Limb (tissue), 2 donors: ENCODE measurements at regions not wholly inside any gene's neighbourhood (a gene's known extent, or its start where the extent isn't known, plus 50 kb on each side); places are given as distances from the start of the nearest gene placed in this dataset.
A peak's percentile ranks its signal among the peaks of the same experiment; 100 is the strongest.
"Not testable (repeated sequence)": the region's sequence is repeated elsewhere in the genome, so short reads cannot be mapped to it uniquely, and the experiment has no call there.

Source experiments
- DNase-seq, 2 donors: peaks; one replicate each; pipeline ENCODE4 v3.0.0-alpha.2; 2016; ENCODE audit errors: extremely low spot score in 2 of 2

DNA sequence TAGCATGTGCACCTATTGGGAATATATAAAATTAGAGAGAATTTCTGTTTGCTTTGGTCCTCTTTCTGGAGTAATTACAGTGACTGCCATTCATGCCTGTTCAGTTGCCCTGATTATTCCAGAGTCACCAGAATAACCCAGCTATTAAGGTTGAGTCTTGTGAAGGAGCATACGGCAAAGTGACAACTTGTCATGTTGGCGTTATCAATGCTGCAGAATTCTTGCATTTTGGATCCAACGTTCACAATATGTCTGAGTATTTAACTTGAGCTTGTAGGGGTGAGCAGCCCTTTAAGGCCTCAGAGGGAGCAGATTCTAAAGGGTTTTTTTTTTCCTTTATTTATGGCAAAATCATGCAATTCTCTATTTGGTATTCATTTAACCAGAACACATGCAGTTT, 419.4 kb upstream of the MGMT start:
- DNase-seq, result no peak

GRCh38 chr10:129048513-129048912, 418.5 kb upstream of the MGMT start:
- DNase-seq, result no peak

GRCh38 chr10:129049501-129049900, 417.5 kb upstream of the MGMT start:
- DNase-seq, result no peak

- no peak for DNase-seq
Measured at GRCh38 chr10:129055225-129055624, 411.8 kb upstream of the MGMT start.

DNA sequence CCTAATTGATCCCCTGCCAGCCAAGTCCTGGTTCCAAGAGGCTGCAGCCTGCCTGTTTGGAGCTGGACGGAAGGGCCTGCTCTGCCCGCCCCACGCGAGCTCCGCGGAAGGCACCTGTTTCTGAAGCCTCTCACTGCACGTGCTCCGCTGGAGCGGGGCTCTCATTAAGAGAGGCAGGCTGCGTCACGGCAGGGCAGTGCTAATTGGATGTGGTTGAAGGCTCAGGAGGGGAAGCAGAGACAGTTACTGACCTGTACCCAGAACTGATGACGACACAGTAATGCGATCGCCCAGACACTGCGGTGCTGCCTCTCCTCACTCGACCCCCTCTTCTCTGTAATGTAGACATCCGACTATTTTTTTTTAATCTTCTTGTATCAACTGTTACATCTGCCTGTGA, 411.1 kb upstream of the MGMT start:
- no peak for DNase-seq

DNA sequence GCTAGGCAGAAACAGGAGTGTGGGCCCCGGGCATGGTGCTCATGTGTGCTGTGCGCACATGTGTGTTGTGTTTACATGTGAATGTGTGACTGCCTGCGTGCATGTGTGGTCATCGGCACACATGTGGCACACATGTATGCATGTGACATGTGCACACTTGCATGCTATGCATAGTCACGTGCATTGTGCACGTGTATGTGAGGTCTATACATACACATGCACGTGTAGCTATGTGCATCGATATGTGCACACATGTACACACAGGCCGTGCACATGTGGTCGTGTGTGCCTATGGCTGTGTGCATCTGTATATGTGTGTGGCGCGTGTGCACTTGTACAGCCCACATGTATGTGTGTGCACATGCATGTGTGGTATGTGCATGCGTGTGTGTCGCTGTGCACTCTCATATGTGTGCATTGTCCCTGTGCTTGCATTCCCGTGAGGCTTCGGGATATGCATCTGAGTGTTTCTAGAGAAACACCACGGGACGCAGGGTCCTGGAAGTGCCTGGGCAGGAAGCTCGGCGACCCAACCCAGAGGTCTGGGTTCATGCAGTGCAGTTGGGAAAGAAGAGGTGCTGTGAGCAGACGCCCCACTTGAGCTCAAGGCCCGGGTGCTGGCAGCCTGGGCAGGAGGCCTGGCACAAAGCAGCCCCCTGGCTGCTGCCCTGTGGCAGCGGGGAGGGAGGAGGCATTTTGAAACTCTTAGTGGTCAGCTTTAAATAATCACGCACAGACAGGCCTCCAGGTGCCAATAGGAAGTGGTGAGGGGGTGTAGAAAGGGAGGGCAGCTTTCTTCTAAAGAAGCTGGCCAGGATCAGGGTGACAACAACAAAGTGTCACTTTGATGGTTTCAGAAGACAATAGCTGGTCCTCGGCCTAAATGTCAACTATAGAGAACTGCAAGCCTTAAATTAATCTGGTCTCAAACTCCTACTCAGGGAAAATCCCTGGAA, 410.0 kb upstream of the MGMT start:
- no peak for DNase-seq

DNA sequence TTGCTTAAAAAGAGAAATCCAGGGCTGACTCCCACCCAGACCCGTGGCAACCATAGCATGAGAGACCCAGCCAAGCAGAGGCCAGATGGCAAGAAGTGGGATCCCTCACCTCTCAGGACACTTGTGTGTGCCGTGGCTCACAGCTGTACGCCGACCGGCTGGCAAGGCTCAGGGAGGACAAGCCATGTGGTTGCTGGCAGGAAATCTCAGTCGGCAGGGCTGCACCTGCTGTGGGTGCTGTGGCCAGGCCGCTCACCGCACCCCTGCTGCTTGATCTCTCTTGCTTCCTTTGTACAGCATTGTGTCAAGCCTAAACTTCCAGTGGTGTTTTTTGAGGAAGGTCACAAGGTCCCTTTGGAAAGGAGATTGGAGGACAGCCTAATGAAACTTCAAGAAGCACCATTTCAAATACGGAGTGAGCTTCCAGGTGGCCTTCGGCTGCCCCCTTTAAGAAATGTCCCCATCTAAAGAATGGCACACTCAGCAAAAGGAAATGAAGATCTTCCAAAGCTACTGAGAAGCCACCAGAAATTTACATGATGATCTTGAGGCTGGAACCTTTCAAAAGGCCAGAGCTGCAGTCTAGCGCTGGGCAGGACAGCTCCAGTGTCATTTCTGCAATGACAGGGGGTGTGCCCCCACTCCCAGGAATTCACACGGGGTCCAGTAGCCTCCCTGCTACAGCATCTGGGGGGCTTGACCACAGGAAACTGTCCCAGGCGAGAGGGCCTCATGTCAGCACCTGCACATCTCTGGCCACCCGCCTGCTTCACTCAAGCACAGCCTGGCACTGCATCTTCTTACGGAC, 409.0 kb upstream of the MGMT start:
- DNase-seq, result no peak

DNA sequence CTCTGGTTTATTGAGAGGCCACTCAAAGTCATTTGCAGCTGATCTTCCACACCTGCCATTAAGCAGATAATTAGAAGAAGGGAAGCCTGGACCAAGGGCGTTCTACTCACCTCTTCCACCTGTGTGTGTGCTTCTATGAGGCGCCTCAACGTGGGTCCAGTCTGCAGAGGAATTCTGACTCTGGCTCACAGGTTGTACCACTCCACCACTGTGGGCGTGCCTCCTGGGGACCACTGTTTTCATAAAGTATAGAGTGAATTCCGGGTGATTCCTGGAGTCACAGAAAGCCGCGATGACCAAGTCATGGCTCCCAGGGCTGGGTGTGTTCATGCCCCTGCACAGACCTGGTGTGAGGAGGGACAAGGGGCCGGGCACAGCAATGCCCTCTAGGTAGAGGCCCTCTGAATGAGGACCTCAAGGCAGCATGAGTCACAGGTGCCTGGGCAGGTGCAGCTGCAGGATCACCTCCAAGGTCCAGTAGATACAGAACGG, 408.3 kb upstream of the MGMT start:
- DNase-seq, result no peak

- no peak for DNase-seq
Measured at GRCh38 chr10:129059977-129060376, 407.1 kb upstream of the MGMT start.

DNA sequence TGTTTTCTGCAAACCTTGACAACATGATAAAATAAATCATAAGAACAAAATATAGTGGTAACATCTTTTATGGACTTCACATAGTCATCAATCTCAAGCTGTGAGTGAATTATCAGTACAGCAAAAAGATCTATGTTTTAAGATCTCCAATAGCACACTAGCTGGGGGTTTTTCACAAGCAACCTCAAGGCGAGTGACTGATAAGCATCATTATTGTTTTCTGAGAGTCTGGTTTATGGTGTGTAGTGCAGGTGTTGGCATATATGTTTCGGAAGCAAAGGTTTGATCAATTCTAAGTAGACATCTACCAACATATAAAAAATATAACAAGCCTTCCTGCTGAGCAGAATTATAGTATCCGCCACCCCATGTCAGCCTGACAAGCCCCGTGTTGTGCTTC, 403.8 kb upstream of the MGMT start:
- DNase-seq, result no peak

DNA sequence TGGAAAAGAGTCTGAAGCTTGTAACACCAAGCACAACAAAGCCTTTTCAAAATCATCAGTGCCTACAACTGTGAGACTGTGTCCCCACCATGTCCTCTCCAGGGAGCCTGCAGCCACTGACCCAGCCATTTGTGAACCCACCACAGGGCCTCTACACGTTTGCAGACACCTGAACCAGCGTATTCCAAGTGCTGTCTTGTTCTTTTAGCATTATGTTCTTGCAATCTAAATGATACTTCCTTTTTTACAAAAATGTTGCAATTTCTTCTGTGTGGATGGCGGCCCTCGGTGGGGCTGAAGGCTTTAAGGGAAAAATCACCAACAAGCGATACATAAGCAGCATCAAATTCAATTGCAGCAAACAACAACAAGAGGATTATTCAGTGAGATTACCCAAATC, 403.2 kb upstream of the MGMT start:
- DNase-seq, result no peak

DNA sequence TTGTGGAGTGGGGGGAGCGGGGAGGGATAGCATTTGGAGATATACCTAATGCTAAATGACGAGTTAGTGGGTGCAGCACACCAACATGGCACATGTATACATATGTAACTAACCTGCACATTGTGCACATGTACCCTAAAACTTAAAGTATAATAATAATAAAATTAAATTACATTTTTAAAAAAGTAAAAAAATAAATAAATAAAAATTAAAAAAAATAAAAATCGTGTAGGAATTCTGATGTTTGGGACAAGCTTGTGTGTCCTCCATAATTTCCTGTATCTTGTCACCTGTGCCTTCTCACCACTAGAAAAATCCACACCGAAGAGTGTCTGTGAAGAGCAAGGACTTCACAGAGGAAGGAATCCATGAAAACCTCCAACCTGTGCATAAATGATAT, 400.5 kb upstream of the MGMT start:
- not testable (repeated sequence) for DNase-seq

DNA sequence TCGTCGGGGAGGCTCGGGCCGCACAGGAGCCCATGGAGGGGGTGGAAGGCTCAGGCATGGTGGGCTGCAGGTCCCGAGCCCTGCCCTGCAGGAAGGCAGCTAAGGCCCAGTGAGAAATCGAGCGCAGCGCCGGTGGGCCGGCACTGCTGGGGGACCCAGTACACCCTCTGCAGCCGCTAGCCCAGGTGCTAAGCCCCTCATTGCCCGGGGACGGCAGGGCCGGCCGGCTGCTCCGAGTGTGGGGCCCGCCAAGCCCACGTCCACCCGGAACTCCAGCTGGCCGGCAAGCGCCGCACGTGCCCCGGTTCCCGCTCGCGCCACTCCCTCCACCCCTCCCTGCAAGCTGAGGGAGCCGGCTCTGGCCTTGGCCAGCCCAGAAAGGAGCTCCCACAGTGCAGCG, 395.6 kb upstream of the MGMT start:
- DNase-seq, result not testable (repeated sequence)

DNA sequence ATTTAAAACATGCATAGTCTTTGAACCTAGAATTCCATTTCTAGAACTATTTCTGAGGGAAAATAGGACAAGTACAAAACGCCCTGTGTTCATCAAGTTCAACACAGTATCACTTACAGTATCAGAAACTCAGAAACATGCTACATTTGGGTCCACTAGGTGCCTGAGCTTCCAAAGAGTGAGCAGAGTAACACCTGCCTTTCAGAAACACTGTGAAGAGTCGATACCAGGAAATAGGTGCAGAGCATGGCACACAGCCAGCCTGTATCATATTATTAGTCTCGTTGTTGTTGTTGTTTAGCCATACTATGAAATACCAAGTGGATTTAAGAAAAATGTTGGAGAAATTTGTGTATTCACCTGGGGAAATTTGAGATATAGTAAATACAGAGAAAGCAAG, 392.1 kb upstream of the MGMT start:
- DNase-seq, result no peak

DNA sequence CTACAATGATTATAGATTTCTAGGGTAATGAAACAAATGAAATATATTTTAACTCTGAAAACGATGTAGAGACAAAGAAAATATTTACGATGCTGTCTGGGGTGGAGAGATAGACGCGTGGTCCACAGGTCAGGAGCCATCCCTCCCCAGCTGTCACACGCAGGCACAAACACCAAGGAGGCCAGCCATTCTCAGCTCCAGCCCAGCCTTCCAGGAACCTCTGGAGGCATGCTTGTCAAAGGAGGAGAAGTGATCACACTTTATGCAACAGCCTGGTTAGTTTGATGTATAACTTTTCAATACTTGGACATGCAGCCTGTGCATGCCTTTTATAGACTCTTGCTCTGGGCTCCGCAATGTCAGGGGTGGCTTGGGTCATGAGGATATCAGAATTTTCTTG, 391.5 kb upstream of the MGMT start:
- no peak for DNase-seq

DNA sequence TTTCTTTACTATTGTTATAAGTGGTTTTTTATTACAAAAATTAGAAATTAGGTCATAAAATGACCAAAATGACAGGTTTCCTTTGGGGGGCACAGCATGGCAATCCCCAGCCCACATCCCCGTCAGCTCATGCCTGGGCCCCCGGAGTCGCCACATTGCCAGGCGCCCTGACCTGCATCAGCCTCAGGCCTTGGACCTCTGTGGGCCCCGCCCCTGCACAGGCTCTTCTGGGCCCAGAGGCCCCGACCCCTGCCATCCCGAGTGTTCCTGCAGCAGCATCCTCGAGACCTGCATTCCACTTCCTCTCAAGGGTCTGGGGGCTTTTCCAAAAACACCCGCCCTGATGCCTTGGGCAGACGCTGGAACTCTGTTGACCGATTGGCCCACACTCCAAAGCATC, 391.1 kb upstream of the MGMT start:
- no peak for DNase-seq

DNA sequence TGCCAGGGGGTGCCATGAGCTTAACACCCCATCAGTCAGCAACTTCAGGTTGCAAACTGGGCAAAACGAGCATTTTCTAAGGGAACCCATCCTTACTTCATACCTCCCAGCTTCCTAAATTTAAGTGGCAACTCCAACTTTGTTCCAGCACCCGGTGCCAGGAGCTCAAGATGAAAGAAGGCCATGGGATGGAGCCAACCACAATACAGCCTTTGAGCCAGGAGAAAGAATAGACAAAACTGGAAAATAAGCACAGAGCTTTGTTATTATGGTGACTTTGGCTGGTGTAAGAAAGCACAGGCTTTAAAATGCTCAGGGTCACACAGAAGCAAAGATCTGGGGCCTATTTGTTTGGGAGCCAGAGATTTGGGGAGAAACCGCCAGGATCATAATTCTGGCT, 388.7 kb upstream of the MGMT start:
- DNase-seq, result peak in 1 of 2 donors; percentile 13

GRCh38 chr10:129078746-129079145, 388.3 kb upstream of the MGMT start:
- DNase-seq, result no peak

GRCh38 chr10:129079705-129080104, 387.3 kb upstream of the MGMT start:
- peak in 1 of 2 donors; percentile 61 for DNase-seq

- no peak for DNase-seq
Measured at GRCh38 chr10:129085811-129086210, 381.2 kb upstream of the MGMT start.

DNA sequence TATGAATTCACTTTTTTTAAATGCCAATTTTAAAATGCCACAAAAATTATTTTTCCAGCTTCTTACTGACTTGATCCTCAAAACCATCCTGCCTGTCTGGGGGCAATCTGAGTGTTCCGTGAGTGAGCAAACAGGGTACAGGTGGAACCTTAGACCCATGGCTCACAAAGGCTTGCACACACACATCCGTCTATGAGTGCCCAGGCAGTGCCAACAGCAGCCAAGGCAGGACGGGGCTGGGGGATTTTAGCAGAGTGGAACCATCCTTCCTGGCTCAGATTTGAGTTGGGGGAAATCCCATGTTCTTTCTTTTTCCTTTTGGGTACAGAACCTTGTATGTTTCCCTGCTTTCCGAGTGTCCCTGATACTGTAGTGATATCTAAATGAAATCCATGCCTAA, 377.7 kb upstream of the MGMT start:
- no peak for DNase-seq

GRCh38 chr10:129090165-129090564, 376.9 kb upstream of the MGMT start:
- no peak for DNase-seq
